ENCODE measurements at regions not wholly inside any gene's neighbourhood (a gene's known extent, or its start where the extent isn't known, plus 50 kb on each side); places are given as distances from the start of the nearest gene placed in this dataset.

DNA sequence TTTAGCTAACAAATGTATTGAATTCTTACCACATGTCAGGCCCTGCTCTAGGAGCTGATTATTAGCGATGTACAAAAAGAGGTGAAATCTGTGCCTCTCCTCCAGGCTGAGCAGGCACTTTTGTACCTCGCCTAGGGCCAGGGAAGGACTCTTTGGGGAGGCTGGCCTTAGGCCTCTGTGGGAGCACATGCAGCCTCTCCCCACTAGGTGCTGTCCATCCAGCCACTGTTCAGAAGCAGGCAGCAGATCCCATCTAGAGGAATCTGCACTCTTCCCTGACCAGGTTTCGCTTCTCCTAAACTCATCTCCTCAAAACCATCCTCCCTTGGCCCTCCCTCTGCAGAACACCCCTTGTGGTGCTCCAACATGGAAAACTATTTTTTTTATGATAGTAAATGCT lies 51.9 kb upstream of the WT1 start:
- H3K9me3 ChIP-seq = no peaks in the 10 kb centered on the region
- peak; percentile 12 for DNase-seq
- no peak overlapping the region for H3K27ac ChIP-seq (ENCODE audit: low read depth in 2 of 2, low read length in 1 of 2)
- no peaks in the 10 kb centered on the region for H3F3A ChIP-seq (replicated peaks; ENCODE audit: insufficient read depth)
- H3K36me3 ChIP-seq (replicated peaks in 1 of 2; ENCODE audit: control insufficient read depth in 1 of 2, insufficient read depth in 2 of 2, low read length in 1 of 2) = no peaks in the 10 kb centered on the region
- H3K27me3 ChIP-seq (ENCODE audit: insufficient read depth) = peaks cover 18% of the 10 kb centered on the region; the same call in 1 of the 2 replicates
- no peaks in the 10 kb centered on the region for H3K9me2 ChIP-seq
- no peaks in the 10 kb centered on the region for H3K79me2 ChIP-seq (ENCODE audit: insufficient read depth)
- no peak overlapping the region for H3K4me2 ChIP-seq
- WGBS (ENCODE audit: low lambda C conversion rate) = 33% methylated on average over 3 of the region's 3 CpGs
- no peaks in the 10 kb centered on the region for H4K20me1 ChIP-seq (ENCODE audit: insufficient read depth)
- CTCF ChIA-PET = no interaction called here
- no peak overlapping the region for H3K9ac ChIP-seq
- POLR2A ChIA-PET = no interaction called here
- no peaks in the 10 kb centered on the region for H3K4me1 ChIP-seq (ENCODE audit: control insufficient read depth in 1 of 2, insufficient read depth in 2 of 2, low read depth in 1 of 2, low read length in 1 of 2)
- no peak for TF ChIP-seq FOXM1 (IDR thresholded peaks at IDR 0.05; ENCODE audit: low read depth)
- TF ChIP-seq, protein P1, sequence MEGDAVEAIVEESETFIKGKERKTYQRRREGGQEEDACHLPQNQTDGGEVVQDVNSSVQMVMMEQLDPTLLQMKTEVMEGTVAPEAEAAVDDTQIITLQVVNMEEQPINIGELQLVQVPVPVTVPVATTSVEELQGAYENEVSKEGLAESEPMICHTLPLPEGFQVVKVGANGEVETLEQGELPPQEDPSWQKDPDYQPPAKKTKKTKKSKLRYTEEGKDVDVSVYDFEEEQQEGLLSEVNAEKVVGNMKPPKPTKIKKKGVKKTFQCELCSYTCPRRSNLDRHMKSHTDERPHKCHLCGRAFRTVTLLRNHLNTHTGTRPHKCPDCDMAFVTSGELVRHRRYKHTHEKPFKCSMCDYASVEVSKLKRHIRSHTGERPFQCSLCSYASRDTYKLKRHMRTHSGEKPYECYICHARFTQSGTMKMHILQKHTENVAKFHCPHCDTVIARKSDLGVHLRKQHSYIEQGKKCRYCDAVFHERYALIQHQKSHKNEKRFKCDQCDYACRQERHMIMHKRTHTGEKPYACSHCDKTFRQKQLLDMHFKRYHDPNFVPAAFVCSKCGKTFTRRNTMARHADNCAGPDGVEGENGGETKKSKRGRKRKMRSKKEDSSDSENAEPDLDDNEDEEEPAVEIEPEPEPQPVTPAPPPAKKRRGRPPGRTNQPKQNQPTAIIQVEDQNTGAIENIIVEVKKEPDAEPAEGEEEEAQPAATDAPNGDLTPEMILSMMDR (IDR thresholded peaks at IDR 0.05) = peak; percentile 37; the same call in 1 of the 2 replicates
- no peak overlapping the region for H3K4me3 ChIP-seq (ENCODE audit: low read depth in 2 of 2, low read length in 1 of 2)
- no peak overlapping the region for H2AFZ ChIP-seq (ENCODE audit: low read depth)

DNA sequence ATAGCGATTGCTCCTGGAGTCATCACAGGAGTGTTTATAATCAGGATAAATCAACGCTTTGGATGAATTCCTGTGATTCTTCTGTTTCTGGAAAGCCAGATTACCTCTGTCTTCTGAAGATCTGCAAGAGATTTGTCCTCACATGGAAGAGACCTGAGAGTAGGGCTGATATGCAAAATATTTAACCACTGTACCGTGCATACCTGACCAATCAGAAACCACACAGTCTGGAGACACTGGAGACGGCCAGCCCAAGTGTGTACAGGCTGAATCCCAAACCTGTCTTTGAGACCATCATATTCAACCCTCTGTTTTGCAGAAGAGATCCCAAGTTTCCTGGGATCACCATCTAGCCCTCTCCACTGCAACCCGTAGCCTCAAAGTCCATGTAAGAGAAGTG lies 50.4 kb upstream of the WT1 start:
- no peak overlapping the region for H3K4me3 ChIP-seq (ENCODE audit: low read depth in 2 of 2, low read length in 1 of 2)
- H3F3A ChIP-seq (replicated peaks; ENCODE audit: insufficient read depth) = no peaks in the 10 kb centered on the region
- H3K27me3 ChIP-seq (ENCODE audit: insufficient read depth) = peaks cover 33% of the 10 kb centered on the region; the same call in 1 of the 2 replicates
- H3K27ac ChIP-seq (ENCODE audit: low read depth in 2 of 2, low read length in 1 of 2) = no peak overlapping the region
- H3K9ac ChIP-seq = no peak overlapping the region
- H3K4me2 ChIP-seq = no peak overlapping the region
- TF ChIP-seq FOXM1 (IDR thresholded peaks at IDR 0.05; ENCODE audit: low read depth) = no peak
- TF ChIP-seq GABPA (IDR thresholded peaks at IDR 0.05; ENCODE audit: low read depth) = no peak
- no peak for TF ChIP-seq GATA2 (CRISPR knock-in tag; IDR thresholded peaks at IDR 0.05)
- TF ChIP-seq JUND (IDR thresholded peaks at IDR 0.05) = no peak
- no peak for TF ChIP-seq CHD2 (IDR thresholded peaks at IDR 0.05; ENCODE audit: low read length, partially characterized antibody)
- TF ChIP-seq TAF1 (IDR thresholded peaks at IDR 0.05; ENCODE audit: borderline replicate concordance, low read depth, low read length) = no peak
- TF ChIP-seq, protein P2, sequence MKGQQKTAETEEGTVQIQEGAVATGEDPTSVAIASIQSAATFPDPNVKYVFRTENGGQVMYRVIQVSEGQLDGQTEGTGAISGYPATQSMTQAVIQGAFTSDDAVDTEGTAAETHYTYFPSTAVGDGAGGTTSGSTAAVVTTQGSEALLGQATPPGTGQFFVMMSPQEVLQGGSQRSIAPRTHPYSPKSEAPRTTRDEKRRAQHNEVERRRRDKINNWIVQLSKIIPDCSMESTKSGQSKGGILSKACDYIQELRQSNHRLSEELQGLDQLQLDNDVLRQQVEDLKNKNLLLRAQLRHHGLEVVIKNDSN (IDR thresholded peaks at IDR 0.05; ENCODE audit: borderline replicate concordance, low read depth) = no peak
- no peak for TF ChIP-seq NFIC (IDR thresholded peaks at IDR 0.05; ENCODE audit: borderline replicate concordance)
- TF ChIP-seq RXRA (IDR thresholded peaks at IDR 0.05; ENCODE audit: borderline replicate concordance, low read depth) = no peak
- no peak for TF ChIP-seq SMC3 (IDR thresholded peaks at IDR 0.05; ENCODE audit: low read depth, low read length)
- no peaks in the 10 kb centered on the region for H3K9me2 ChIP-seq
- H4K20me1 ChIP-seq (ENCODE audit: insufficient read depth) = no peaks in the 10 kb centered on the region
- no peaks in the 10 kb centered on the region for H3K36me3 ChIP-seq (replicated peaks in 1 of 2; ENCODE audit: control insufficient read depth in 1 of 2, insufficient read depth in 2 of 2, low read length in 1 of 2)
- no peak overlapping the region for H2AFZ ChIP-seq (ENCODE audit: low read depth)
- WGBS (ENCODE audit: low lambda C conversion rate) = 8% methylated on average over 5 of the region's 5 CpGs
- no peaks in the 10 kb centered on the region; a peak in 1 of 4 replicates for H3K4me1 ChIP-seq (ENCODE audit: control insufficient read depth in 1 of 2, insufficient read depth in 2 of 2, low read depth in 1 of 2, low read length in 1 of 2)
- no peak for DNase-seq
- H3K79me2 ChIP-seq (ENCODE audit: insufficient read depth) = no peaks in the 10 kb centered on the region
- CTCF ChIA-PET = no interaction called here
- POLR2A ChIA-PET = no interaction called here
- H3K9me3 ChIP-seq = no peaks in the 10 kb centered on the region
